ENCODE measurements at regions not wholly inside any gene's neighbourhood (a gene's known extent, or its start where the extent isn't known, plus 50 kb on each side); places are given as distances from the start of the nearest gene placed in this dataset.

- H2BK120ac ChIP-seq (ENCODE audit: low read depth, low read length), result no peak overlapping the region
- no peaks in the 10 kb centered on the region for H4K20me1 ChIP-seq (ENCODE audit: insufficient read depth, low read length)
- no peak overlapping the region for H3K18ac ChIP-seq (ENCODE audit: low read depth, low read length)
- no peaks in the 10 kb centered on the region for H3K9me1 ChIP-seq (ENCODE audit: insufficient read depth, low read length)
- no peak overlapping the region for H2AK5ac ChIP-seq (ENCODE audit: low read depth, low read length)
- H2BK20ac ChIP-seq (ENCODE audit: low read depth, low read length), result no peak overlapping the region
- no peak overlapping the region for H3K9ac ChIP-seq (ENCODE audit: low read depth, low read length)
- H3K4me2 ChIP-seq (ENCODE audit: low read depth, low read length), result no peak overlapping the region
- in situ Hi-C loops (cut with MboI; ENCODE audit: low sequenced_read_pairs) (no loop called here), intact Hi-C loops (cut with micrococcal nuclease) (no loop called here), dilution Hi-C loops (cut with HindIII; ENCODE audit: low sequenced_read_pairs, unreplicated experiment) (no loop called here)
- TF ChIP-seq NFE2L2 (IDR thresholded peaks at IDR 0.05; ENCODE audit: low read depth, low read length), result no peak
- TF ChIP-seq SMC3 (IDR thresholded peaks at IDR 0.05; ENCODE audit: low read depth, low read length), result no peak
- no peak for TF ChIP-seq MAZ (IDR thresholded peaks at IDR 0.05; ENCODE audit: borderline replicate concordance, low read depth, low read length)
- TF ChIP-seq MAFK (IDR thresholded peaks at IDR 0.05; ENCODE audit: low read depth, low read length), result no peak
- no peak for TF ChIP-seq CTCF (conservative IDR thresholded peaks at IDR 0.05; ENCODE audit: low read depth, low read length)
- TF ChIP-seq CEBPB (IDR thresholded peaks at IDR 0.05; ENCODE audit: low read depth, low read length), result no peak
- no peak for TF ChIP-seq USF2 (IDR thresholded peaks at IDR 0.05; ENCODE audit: low read depth, low read length)
- TF ChIP-seq BHLHE40 (IDR thresholded peaks at IDR 0.05; ENCODE audit: low read depth, low read length), result no peak
- no peak for TF ChIP-seq POLR2A (IDR thresholded peaks at IDR 0.05; ENCODE audit: low read depth, low read length)
- TF ChIP-seq RCOR1 (IDR thresholded peaks at IDR 0.05; ENCODE audit: insufficient replicate concordance, low read length), result no peak
- no peak for TF ChIP-seq MXI1 (IDR thresholded peaks at IDR 0.05; ENCODE audit: borderline replicate concordance, low read depth, low read length)
- no peak for TF ChIP-seq RAD21 (IDR thresholded peaks at IDR 0.05; ENCODE audit: low read length)
- TF ChIP-seq ELK1 (IDR thresholded peaks at IDR 0.05; ENCODE audit: borderline replicate concordance, low read depth, low read length), result no peak
- no peak for TF ChIP-seq CHD1 (IDR thresholded peaks at IDR 0.05; ENCODE audit: low read depth, low read length)
- TF ChIP-seq RFX5 (IDR thresholded peaks at IDR 0.05; ENCODE audit: low read depth, low read length), result no peak
- TF ChIP-seq FOS (IDR thresholded peaks at IDR 0.05; ENCODE audit: low read depth, low read length), result no peak
- H4K8ac ChIP-seq (ENCODE audit: low read depth in 2 of 2, low read length in 2 of 2), result no peak overlapping the region
- BruUV-seq (replicated peaks), result no TSS peak
- no peak overlapping the region for H3K56ac ChIP-seq (ENCODE audit: extremely low read depth, insufficient read depth, low read length)
- H4K5ac ChIP-seq (ENCODE audit: low read depth, low read length), result no peak overlapping the region
- 21% methylated on average over 12 of the region's 24 CpGs; no CpG with 5 or more reads in 1 of the 2 experiments for WGBS, 2 experiments (ENCODE audit: extremely low coverage in 2 of 2, insufficient read length in 1 of 2)
- H3K9me3 ChIP-seq (ENCODE audit: control insufficient read depth, insufficient read depth, low read length), result peaks cover 50% of the 10 kb centered on the region
- H2AFZ ChIP-seq (replicated peaks; ENCODE audit: low read length, poor library complexity), result no peak overlapping the region
- no peak overlapping the region for H2AK9ac ChIP-seq (replicated peaks; ENCODE audit: low read depth, low read length, poor library complexity)
- no peaks in the 10 kb centered on the region for H3K4me1 ChIP-seq (ENCODE audit: control insufficient read depth, insufficient read depth, low read length)
- no peak overlapping the region for H2BK5ac ChIP-seq (ENCODE audit: low read depth, low read length, poor library complexity, severe bottlenecking)
- H3K14ac ChIP-seq (replicated peaks; ENCODE audit: low read depth, low read length), result no peak overlapping the region
- H4K91ac ChIP-seq (ENCODE audit: insufficient read depth, low read depth, low read length), result no peak overlapping the region
- DNase-seq, result no peak
- H2BK15ac ChIP-seq (ENCODE audit: low read depth, low read length), result no peak overlapping the region
- no peaks in the 10 kb centered on the region for H3K79me1 ChIP-seq (ENCODE audit: low read depth in 1 of 2, low read length in 2 of 2)
- no peak overlapping the region for H3K4me3 ChIP-seq (ENCODE audit: insufficient read depth, low read depth, low read length)
- POLR2A ChIA-PET (ENCODE audit: unreplicated experiment), result no interaction called here
- ATAC-seq (ENCODE audit: low read depth), result no peak
- no peaks in the 10 kb centered on the region for H3K27me3 ChIP-seq (ENCODE audit: control insufficient read depth, insufficient read depth, low read length)
- CTCF ChIA-PET, result no interaction called here
- H3K36me3 ChIP-seq (ENCODE audit: control insufficient read depth, insufficient read depth, low read length), result no peaks in the 10 kb centered on the region
- no peak overlapping the region for H3K23ac ChIP-seq (ENCODE audit: low read depth, low read length)
- no peak overlapping the region for H3K4ac ChIP-seq (ENCODE audit: low read depth, low read length)
- H3K27ac ChIP-seq (ENCODE audit: insufficient read depth, low read length), result no peak overlapping the region
Observed at GRCh38 chr22:48103126-48103875, 1340.9 kb downstream of the TBC1D22A start.

All from IMR-90 (cell line).